Loucy (cell line): ENCODE measurements at regions not wholly inside any gene's neighbourhood (a gene's known extent, or its start where the extent isn't known, plus 50 kb on each side); places are given as distances from the start of the nearest gene placed in this dataset.

Experiments used
- EZH2phosphoT487 ChIP-seq: fragments of 200-600 bp; IDR thresholded peaks from 2 replicates; pipeline ENCODE4 v1.6.1; 2018; ENCODE audit warnings: antibody characterized with exemption, mild to moderate bottlenecking, moderate library complexity, borderline replicate concordance
- TF ChIP-seq, protein P1 (sequence below): fragments of 200-600 bp; sonication (generic); conservative IDR thresholded peaks from 2 replicates; pipeline ENCODE4 v1.5.1; 2014; ENCODE audit warnings: mild to moderate bottlenecking, antibody characterized with exemption, low read length

DNA sequence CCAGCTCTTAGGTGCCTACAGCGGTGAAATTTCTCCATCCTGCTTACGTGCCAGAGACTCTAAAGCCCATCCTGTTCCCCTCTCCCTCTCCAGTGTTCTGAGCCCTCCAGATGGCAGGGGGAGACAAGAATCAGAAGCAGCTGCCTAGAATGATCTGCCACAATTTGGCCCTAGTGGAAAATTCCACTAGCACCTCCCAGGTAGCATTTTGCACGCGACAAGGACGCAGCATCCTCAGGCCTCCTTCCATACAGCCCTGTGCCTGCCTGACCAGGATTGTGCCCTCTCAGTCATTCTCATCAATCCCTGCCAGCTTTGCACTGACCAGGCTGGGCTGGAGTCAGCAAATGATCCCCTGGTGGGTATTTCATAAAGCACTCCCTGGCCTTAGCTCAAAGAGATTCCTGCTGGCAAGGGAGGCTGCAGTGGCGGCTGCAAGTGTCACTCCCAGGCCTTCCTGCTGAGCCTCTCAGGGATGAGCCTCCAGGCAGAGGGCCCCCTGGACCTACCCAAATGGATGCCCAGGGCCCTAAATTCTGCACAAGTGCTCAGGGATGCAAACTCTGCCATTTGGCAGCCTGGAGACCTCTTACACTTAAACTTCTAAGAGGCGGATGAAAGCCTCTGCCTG lies 130.2 kb upstream of the ATP2B2 start:
- TF ChIP-seq, protein P1, sequence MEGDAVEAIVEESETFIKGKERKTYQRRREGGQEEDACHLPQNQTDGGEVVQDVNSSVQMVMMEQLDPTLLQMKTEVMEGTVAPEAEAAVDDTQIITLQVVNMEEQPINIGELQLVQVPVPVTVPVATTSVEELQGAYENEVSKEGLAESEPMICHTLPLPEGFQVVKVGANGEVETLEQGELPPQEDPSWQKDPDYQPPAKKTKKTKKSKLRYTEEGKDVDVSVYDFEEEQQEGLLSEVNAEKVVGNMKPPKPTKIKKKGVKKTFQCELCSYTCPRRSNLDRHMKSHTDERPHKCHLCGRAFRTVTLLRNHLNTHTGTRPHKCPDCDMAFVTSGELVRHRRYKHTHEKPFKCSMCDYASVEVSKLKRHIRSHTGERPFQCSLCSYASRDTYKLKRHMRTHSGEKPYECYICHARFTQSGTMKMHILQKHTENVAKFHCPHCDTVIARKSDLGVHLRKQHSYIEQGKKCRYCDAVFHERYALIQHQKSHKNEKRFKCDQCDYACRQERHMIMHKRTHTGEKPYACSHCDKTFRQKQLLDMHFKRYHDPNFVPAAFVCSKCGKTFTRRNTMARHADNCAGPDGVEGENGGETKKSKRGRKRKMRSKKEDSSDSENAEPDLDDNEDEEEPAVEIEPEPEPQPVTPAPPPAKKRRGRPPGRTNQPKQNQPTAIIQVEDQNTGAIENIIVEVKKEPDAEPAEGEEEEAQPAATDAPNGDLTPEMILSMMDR, result no peak
- TF ChIP-seq EZH2phosphoT487, result no peak
